GM12874 (cell line): ENCODE measurements at regions not wholly inside any gene's neighbourhood (a gene's known extent, or its start where the extent isn't known, plus 50 kb on each side); places are given as distances from the start of the nearest gene placed in this dataset.

Experiments
- CTCF ChIP-seq: IDR thresholded peaks from 2 replicates; pipeline ENCODE4 v1.5.1; 2011; ENCODE audit warnings: low read depth, mild to moderate bottlenecking, control low read depth, low read length, moderate library complexity; ENCODE audit not compliant: insufficient read depth

- no peak for TF ChIP-seq CTCF
Measured at GRCh38 chr1:168966217-168966616, 140.3 kb upstream of the ATP1B1 start.

DNA sequence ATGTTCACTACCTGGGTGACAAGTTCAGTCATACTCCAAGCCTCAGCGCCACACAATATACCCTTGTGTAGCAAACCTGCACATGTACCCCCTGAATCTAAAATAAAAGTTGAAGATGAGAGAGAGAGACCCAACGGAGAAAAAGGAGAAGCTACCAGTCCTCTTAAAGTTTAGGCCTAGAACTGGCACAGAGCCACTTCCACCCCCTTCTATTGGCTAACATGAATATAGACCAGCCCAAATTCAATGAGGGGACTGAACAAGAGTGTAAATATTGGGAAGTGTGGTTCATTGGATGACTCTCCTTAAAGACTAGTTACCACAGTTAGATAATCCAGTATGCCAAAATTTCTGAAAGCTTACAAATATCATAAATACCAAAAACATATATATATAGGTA lies 139.9 kb upstream of the ATP1B1 start:
- no peak for TF ChIP-seq CTCF

DNA sequence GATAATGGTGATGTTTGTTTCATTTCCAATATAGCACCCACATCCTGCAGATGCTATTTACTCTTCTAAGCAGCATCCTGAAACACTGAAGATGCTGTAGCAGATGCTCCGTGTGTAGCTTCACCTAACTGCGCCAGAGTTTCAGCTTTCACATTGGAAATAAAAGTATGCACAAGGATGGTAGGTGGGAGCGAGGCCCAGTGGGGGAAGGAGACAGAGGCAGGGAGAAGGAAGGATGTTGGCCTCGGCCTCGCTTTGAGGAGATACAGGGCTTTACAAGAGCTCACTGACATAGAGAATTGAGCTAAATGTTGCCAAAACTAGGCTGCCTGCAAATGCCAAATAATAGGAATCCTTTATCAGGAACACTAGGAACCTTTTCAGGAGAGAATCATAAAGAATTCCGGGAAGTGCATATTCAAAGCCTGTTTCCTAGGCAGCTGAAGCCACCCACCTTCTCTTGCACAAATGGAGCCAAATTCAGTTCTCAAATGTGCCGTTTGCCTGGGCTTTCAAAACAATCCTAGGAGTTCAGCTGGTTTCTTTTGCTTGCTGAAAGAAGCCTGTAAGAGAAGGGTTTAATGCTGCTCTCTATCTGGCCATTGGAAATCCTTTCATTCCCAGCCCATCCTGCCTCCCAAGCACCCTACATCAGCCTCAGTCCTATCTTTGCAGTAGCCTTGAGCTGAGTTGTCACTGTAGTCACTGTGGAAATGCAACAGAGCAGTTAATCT lies 135.4 kb upstream of the ATP1B1 start:
- TF ChIP-seq CTCF, result no peak

DNA sequence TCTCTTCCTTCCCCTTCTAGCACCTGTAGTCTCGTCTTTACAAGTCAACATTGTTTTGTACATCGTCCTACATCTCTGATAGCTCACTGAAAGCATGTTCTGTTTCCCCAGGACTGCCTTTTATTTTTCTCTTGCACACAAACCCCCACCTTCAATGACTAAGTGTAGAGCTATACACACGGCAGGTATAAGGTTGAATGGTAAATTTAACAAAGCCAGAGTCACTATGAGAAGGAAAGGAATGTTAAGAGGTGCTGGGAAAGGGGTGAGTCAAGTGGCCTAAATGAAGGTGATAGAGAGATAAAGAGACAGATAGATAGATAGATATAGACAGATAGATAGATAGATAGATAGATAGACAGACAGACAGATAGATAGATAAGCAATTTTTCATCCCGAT lies 134.3 kb upstream of the ATP1B1 start:
- no peak for TF ChIP-seq CTCF

DNA sequence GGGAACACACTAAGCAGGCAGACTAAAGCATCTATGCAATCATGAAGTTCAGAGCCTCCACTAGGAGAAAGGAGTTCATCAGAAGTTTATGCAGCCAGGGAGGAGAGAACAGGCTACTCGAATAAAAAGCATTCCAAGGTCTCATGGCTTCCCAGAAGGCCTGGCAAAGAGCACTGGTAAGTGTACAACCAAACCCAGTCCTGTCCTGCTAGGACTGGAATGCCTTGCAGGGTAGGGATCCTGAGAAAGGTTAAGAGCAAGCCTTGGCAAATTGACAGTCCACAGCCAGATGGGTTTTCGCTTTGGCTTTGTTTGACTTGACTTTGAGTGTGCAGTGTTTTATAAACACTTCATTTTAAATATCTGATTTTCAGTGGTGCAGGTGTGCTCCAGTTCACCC lies 133.6 kb upstream of the ATP1B1 start:
- TF ChIP-seq CTCF, result no peak

GRCh38 chr1:168974117-168974516 lies 132.4 kb upstream of the ATP1B1 start:
- no peak for TF ChIP-seq CTCF

DNA sequence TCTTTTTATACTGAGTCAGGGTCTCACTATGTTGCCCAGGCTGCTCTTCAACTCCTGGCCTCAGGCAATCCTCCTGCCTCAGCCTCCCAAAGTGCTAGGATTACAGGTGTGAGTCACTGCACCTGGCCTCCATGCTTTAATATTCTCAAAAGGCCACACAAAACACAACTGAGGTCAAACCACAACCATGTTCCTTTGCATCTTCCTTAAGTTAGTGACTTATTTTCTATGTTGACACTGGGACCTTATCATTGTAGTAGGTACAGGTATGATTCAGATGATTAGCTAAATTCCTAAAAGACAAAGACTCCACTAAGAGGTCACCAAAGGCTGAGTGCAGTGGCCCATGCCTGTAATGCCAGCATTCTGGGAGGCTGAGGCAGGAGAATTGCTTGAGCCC lies 131.9 kb upstream of the ATP1B1 start:
- TF ChIP-seq CTCF, result no peak
